ENCODE measurements at regions not wholly inside any gene's neighbourhood (a gene's known extent, or its start where the extent isn't known, plus 50 kb on each side); places are given as distances from the start of the nearest gene placed in this dataset.

DNA sequence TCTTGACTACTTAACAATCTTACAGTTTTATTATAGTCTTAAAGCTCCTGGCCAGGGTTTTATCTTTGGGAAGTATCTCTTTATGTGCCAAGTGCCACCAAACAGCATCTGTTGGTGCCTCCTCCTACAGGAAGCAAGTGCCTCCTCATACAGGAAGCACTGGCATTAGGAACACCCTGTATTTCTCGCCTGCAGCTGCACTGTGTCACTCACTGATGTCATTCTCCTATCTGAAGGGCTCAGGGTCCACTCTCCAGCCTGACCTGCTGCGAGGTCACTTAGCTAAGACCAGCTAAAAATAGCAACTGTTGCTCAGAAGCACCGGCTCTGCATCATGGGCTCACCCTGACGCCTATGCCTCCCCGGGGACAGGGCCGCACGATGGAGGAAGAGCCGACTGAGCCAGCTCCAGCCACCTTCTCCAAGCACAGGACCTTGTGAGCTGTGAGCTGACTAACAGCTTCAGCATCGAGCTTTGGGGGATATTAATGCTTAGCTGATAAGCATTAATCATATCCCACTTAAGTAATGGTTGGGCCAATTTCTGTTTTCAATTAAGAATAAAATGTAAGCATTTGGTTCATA, 66.3 kb upstream of the CD93 start (continued):
- TF ChIP-seq, protein P1, sequence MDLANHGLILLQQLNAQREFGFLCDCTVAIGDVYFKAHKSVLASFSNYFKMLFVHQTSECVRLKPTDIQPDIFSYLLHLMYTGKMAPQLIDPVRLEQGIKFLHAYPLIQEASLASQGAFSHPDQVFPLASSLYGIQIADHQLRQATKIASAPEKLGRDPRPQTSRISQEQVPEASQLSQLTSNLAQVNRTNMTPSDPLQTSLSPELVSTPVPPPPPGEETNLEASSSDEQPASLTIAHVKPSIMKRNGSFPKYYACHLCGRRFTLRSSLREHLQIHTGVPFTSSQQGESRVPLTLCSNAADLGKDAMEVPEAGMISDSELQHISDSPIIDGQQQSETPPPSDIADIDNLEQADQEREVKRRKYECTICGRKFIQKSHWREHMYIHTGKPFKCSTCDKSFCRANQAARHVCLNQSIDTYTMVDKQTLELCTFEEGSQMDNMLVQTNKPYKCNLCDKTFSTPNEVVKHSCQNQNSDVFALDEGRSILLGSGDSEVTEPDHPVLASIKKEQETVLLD (IDR thresholded peaks at IDR 0.05), result peak; percentile 43; the same call in 1 of the 2 replicates
- TF ChIP-seq ZNF175 (CRISPR knock-in tag; IDR thresholded peaks at IDR 0.05; ENCODE audit: low read depth) (peak; percentile 70; the same call in 1 of the 2 replicates), RNF2 (IDR thresholded peaks at IDR 0.05) (peak; percentile 88; the same call in 1 of the 2 replicates), RUNX1 (IDR thresholded peaks at IDR 0.05; ENCODE audit: low read depth) (0 out of 2 replicates have a peak, but pooled peaks have one; percentile 68), YY1 (IDR thresholded peaks at IDR 0.05; ENCODE audit: borderline replicate concordance in 1 of 3, control insufficient read depth in 1 of 3, extremely low read depth in 1 of 3, insufficient read depth in 3 of 3, insufficient read length in 1 of 3, insufficient replicate concordance in 2 of 3, low read depth in 1 of 3, low read length in 2 of 3) (peak in 2 of 3 experiments; percentile 16 to 84), CREB3 (tag; conservative IDR thresholded peaks at IDR 0.05; ENCODE audit: low read depth) (0 out of 2 replicates have a peak, but pooled peaks have one; percentile 8), ETV5 (CRISPR knock-in tag; IDR thresholded peaks at IDR 0.05; ENCODE audit: low read depth) (peak; percentile 83), EP400 (IDR thresholded peaks at IDR 0.05) (peak; percentile 51; the same call in 1 of the 2 replicates), FOSL1 (tag; conservative IDR thresholded peaks at IDR 0.05) (peak; percentile 70), ZNF511 (CRISPR knock-in tag; IDR thresholded peaks at IDR 0.05) (no peak), ETS1 (conservative IDR thresholded peaks at IDR 0.05; ENCODE audit: control insufficient read depth, low read depth, low read length) (peak; percentile 33; the same call in 1 of the 2 replicates), RBFOX2 (IDR thresholded peaks at IDR 0.05; ENCODE audit: low read depth, low read length) (peak; percentile 52), CCNT2 (IDR thresholded peaks at IDR 0.05; ENCODE audit: borderline replicate concordance, extremely low read depth, insufficient read length, low read depth, low read length) (peak; percentile 59), GABPA (tag; conservative IDR thresholded peaks at IDR 0.05; ENCODE audit: low read depth) (peak; percentile 62), TFAP4 (CRISPR knock-in tag; IDR thresholded peaks at IDR 0.05; ENCODE audit: borderline replicate concordance) (peak; percentile 81), ELF4 (CRISPR knock-in tag; IDR thresholded peaks at IDR 0.05) (peak; percentile 60; the same call in 1 of the 2 replicates), ZNF644 (tag; IDR thresholded peaks at IDR 0.05; ENCODE audit: low read depth) (peak; percentile 66; the same call in 1 of the 2 replicates)
- TF ChIP-seq, protein P2, sequence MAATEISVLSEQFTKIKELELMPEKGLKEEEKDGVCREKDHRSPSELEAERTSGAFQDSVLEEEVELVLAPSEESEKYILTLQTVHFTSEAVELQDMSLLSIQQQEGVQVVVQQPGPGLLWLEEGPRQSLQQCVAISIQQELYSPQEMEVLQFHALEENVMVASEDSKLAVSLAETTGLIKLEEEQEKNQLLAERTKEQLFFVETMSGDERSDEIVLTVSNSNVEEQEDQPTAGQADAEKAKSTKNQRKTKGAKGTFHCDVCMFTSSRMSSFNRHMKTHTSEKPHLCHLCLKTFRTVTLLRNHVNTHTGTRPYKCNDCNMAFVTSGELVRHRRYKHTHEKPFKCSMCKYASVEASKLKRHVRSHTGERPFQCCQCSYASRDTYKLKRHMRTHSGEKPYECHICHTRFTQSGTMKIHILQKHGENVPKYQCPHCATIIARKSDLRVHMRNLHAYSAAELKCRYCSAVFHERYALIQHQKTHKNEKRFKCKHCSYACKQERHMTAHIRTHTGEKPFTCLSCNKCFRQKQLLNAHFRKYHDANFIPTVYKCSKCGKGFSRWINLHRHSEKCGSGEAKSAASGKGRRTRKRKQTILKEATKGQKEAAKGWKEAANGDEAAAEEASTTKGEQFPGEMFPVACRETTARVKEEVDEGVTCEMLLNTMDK (IDR thresholded peaks at IDR 0.05; ENCODE audit: borderline replicate concordance, insufficient read depth, low read depth, low read length, poor library complexity, severe bottlenecking), result no peak
